A673 (cell line): ENCODE measurements at regions not wholly inside any gene's neighbourhood (a gene's known extent, or its start where the extent isn't known, plus 50 kb on each side); places are given as distances from the start of the nearest gene placed in this dataset.

Source experiments
- CTCF ChIP-seq: fragments of 300-800, 200-600 bp; sonication (generic); conservative IDR thresholded peaks from 2 replicates; pipeline ENCODE4 v1.5.1; 2017; ENCODE audit warnings: low read depth, mild to moderate bottlenecking, antibody characterized with exemption, low read length, moderate library complexity, mixed read lengths
- EZH2 ChIP-seq: fragments of 200-600 bp; sonication (generic); IDR thresholded peaks from 2 replicates; pipeline ENCODE4 v1.6.1; 2017; ENCODE audit warnings: borderline replicate concordance, low read depth, mild to moderate bottlenecking, mixed read lengths, antibody characterized with exemption, low read length; ENCODE audit not compliant: poor library complexity, severe bottlenecking

GRCh38 chr2:120786038-120786960, 50.6 kb downstream of the GLI2 start:
- TF ChIP-seq CTCF (no peak), EZH2 (no peak)
